ENCODE measurements at regions not wholly inside any gene's neighbourhood (a gene's known extent, or its start where the extent isn't known, plus 50 kb on each side); places are given as distances from the start of the nearest gene placed in this dataset.

DNA sequence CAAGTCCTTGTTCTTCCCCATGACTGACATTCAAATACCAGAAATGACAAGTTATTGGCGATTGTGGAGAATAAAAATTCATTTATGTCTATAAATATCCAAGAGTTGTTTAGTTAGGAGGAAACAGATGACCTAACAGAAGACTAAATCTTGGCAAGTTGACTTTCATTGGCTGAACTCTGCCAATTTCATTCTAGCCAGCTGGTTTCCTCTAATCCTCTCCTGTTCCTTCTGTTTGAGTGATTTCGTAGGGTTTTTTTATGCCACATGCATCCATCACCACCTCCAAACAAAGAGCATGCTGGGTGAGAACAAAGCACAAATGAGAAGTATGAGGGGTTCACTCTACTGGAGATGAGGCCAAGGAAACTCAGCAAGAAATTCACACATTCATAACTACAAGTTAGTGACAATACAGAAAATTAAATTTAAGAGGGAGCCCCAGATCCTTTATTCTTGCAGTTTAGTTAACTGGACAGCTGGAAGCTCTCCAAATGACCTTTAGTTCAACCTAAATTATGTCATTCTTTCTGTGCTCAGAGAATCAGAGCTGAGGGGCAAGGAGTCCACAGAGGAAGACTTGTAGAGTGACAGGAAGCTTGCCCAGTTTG is 932.0 kb downstream of the TLE4 start:
- TF ChIP-seq, protein P1, sequence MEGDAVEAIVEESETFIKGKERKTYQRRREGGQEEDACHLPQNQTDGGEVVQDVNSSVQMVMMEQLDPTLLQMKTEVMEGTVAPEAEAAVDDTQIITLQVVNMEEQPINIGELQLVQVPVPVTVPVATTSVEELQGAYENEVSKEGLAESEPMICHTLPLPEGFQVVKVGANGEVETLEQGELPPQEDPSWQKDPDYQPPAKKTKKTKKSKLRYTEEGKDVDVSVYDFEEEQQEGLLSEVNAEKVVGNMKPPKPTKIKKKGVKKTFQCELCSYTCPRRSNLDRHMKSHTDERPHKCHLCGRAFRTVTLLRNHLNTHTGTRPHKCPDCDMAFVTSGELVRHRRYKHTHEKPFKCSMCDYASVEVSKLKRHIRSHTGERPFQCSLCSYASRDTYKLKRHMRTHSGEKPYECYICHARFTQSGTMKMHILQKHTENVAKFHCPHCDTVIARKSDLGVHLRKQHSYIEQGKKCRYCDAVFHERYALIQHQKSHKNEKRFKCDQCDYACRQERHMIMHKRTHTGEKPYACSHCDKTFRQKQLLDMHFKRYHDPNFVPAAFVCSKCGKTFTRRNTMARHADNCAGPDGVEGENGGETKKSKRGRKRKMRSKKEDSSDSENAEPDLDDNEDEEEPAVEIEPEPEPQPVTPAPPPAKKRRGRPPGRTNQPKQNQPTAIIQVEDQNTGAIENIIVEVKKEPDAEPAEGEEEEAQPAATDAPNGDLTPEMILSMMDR (IDR thresholded peaks at IDR 0.05) = no peak
- no peak for TF ChIP-seq POLR2AphosphoS5 (IDR thresholded peaks at IDR 0.05)

Data from transverse colon (tissue), 4 donors.